ENCODE measurements at regions not wholly inside any gene's neighbourhood (a gene's known extent, or its start where the extent isn't known, plus 50 kb on each side); places are given as distances from the start of the nearest gene placed in this dataset.

GRCh38 chr18:37636831-37637477, 71.4 kb upstream of the CELF4 start:
- H3K36me3 ChIP-seq (ENCODE audit: control insufficient read depth, insufficient read depth, low read length): no peaks in the 10 kb centered on the region
- H3K27me3 ChIP-seq (ENCODE audit: control insufficient read depth, insufficient read depth, low read length): no peaks in the 10 kb centered on the region
- no peak for TF ChIP-seq CTCF (IDR thresholded peaks at IDR 0.05; ENCODE audit: insufficient read depth, low read length, poor library complexity, severe bottlenecking)
- no peak for DNase-seq (ENCODE audit: low read depth)
- H3K4me3 ChIP-seq (ENCODE audit: low read depth, low read length): no peak overlapping the region

GRCh38 chr18:37634516-37634915, 68.9 kb upstream of the CELF4 start:
- H3K27me3 ChIP-seq (ENCODE audit: control insufficient read depth, insufficient read depth, low read length): no peaks in the 10 kb centered on the region
- H3K4me3 ChIP-seq (ENCODE audit: low read depth, low read length): no peak overlapping the region
- TF ChIP-seq CTCF (IDR thresholded peaks at IDR 0.05; ENCODE audit: insufficient read depth, low read length, poor library complexity, severe bottlenecking): no peak
- no peaks in the 10 kb centered on the region for H3K36me3 ChIP-seq (ENCODE audit: control insufficient read depth, insufficient read depth, low read length)
- DNase-seq (ENCODE audit: low read depth): no peak

GRCh38 chr18:37631422-37631821, 65.8 kb upstream of the CELF4 start:
- no peak overlapping the region for H3K4me3 ChIP-seq (ENCODE audit: low read depth, low read length)
- DNase-seq (ENCODE audit: low read depth): no peak
- no peaks in the 10 kb centered on the region for H3K27me3 ChIP-seq (ENCODE audit: control insufficient read depth, insufficient read depth, low read length)
- TF ChIP-seq CTCF (IDR thresholded peaks at IDR 0.05; ENCODE audit: insufficient read depth, low read length, poor library complexity, severe bottlenecking): no peak
- H3K36me3 ChIP-seq (ENCODE audit: control insufficient read depth, insufficient read depth, low read length): no peaks in the 10 kb centered on the region

GRCh38 chr18:37630334-37630733, 64.7 kb upstream of the CELF4 start:
- H3K27me3 ChIP-seq (ENCODE audit: control insufficient read depth, insufficient read depth, low read length): no peaks in the 10 kb centered on the region
- TF ChIP-seq CTCF (IDR thresholded peaks at IDR 0.05; ENCODE audit: insufficient read depth, low read length, poor library complexity, severe bottlenecking): no peak
- no peak for DNase-seq (ENCODE audit: low read depth)
- no peaks in the 10 kb centered on the region for H3K36me3 ChIP-seq (ENCODE audit: control insufficient read depth, insufficient read depth, low read length)
- no peak overlapping the region for H3K4me3 ChIP-seq (ENCODE audit: low read depth, low read length)

- Histone ChIP-seq H3K36me3 (ENCODE audit: control insufficient read depth, insufficient read depth, low read length) (no peaks in the 10 kb centered on the region), H3K4me3 (ENCODE audit: low read depth, low read length) (no peak overlapping the region), H3K27me3 (ENCODE audit: control insufficient read depth, insufficient read depth, low read length) (no peaks in the 10 kb centered on the region)
- no peak for TF ChIP-seq CTCF (IDR thresholded peaks at IDR 0.05; ENCODE audit: insufficient read depth, low read length, poor library complexity, severe bottlenecking)
- no peak for DNase-seq (ENCODE audit: low read depth)
Observed at GRCh38 chr18:37628470-37629220, 63.0 kb upstream of the CELF4 start.

All from kidney epithelial cell (primary cell).